ENCODE measurements at regions not wholly inside any gene's neighbourhood (a gene's known extent, or its start where the extent isn't known, plus 50 kb on each side); places are given as distances from the start of the nearest gene placed in this dataset.

DNA sequence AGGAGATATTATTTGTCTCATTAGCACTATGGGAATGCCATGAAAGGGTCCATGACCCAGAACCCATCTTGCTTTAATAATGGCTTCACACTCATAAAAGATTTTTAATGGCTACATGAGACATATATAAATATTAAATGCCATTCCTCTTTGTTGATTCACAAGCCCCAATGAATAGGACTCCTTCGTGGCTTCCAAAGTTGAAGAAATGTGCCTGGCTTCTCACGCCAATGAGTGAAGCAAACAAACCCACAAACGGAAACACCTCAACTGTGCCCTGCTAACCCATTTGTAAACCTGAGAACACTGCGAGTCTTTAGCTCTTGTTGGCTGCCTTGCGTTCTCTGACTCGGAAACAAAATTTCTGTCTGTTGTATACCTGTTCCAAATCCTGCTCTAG lies 381.7 kb upstream of the DDHD1 start:
- no peak overlapping the region for H3K27ac ChIP-seq
- no peaks in the 10 kb centered on the region for H3K4me1 ChIP-seq (ENCODE audit: control insufficient read depth in 1 of 2, low read depth in 2 of 2)
- ATAC-seq (ENCODE audit: insufficient number of reproducible peaks, low FRiP score, low read depth): no peak
- TF ChIP-seq, protein P1, sequence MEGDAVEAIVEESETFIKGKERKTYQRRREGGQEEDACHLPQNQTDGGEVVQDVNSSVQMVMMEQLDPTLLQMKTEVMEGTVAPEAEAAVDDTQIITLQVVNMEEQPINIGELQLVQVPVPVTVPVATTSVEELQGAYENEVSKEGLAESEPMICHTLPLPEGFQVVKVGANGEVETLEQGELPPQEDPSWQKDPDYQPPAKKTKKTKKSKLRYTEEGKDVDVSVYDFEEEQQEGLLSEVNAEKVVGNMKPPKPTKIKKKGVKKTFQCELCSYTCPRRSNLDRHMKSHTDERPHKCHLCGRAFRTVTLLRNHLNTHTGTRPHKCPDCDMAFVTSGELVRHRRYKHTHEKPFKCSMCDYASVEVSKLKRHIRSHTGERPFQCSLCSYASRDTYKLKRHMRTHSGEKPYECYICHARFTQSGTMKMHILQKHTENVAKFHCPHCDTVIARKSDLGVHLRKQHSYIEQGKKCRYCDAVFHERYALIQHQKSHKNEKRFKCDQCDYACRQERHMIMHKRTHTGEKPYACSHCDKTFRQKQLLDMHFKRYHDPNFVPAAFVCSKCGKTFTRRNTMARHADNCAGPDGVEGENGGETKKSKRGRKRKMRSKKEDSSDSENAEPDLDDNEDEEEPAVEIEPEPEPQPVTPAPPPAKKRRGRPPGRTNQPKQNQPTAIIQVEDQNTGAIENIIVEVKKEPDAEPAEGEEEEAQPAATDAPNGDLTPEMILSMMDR (IDR thresholded peaks at IDR 0.05): no peak
- no peak overlapping the region for H3K4me3 ChIP-seq
- no peaks in the 10 kb centered on the region for H3K27me3 ChIP-seq (replicated peaks; ENCODE audit: insufficient read depth)
- H3K36me3 ChIP-seq: no peaks in the 10 kb centered on the region
- H3K9me3 ChIP-seq: no peaks in the 10 kb centered on the region
- no peak for DNase-seq (ENCODE audit: low spot score)

DNA sequence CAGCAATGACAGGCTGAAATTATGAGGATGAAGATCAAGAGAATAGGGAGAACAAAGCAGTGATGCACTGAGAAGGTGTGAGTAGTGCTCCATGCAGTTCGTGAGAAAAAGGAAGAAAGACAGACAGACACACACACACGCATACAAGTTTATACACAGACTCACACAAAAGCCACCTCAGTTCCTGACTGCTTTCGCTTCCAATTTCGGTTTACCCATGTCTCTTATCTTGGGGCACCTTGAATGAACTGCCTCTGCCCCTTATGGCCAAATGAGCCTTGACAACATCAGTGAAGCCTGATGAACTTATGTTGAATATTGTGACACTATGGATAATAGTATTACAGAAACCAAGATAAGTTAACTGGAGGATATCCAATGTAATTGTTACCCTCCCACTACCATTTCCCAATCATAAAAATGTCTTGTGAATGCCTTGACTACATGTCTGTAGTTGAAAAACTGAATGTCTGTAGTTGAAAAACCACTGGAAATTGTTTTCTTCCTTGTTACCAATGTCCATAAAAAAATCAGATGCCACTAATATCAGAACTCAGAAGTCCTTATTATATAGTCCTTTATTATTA lies 380.4 kb upstream of the DDHD1 start:
- DNase-seq (ENCODE audit: low spot score): no peak
- no peaks in the 10 kb centered on the region for H3K9me3 ChIP-seq
- ATAC-seq (ENCODE audit: insufficient number of reproducible peaks, low FRiP score, low read depth): no peak
- H3K27me3 ChIP-seq (replicated peaks; ENCODE audit: insufficient read depth): no peaks in the 10 kb centered on the region
- no peaks in the 10 kb centered on the region for H3K36me3 ChIP-seq
- no peaks in the 10 kb centered on the region for H3K4me1 ChIP-seq (ENCODE audit: control insufficient read depth in 1 of 2, low read depth in 2 of 2)
- TF ChIP-seq, protein P1 (IDR thresholded peaks at IDR 0.05): no peak
- no peak overlapping the region for H3K27ac ChIP-seq
- no peak overlapping the region for H3K4me3 ChIP-seq

DNA sequence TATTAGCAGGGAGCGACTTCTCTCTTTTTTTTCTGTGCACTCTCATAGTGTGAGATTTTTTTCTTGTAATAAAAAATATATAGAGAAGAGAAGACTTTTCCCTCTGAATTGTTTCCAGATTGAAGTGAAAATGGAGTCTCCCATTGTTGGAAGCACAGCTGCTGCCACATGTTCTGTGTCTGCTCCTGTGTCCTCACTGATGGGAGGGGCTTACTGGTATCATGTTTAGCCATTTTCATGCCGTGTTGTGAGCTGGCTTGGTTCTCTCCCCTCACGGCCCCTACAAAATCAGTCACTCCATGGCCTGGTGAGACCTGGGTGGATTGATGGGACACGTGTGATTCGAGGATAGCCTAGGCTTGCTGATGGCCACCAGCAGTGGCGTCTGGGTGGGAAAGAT lies 379.7 kb upstream of the DDHD1 start:
- H3K27me3 ChIP-seq (replicated peaks; ENCODE audit: insufficient read depth): no peaks in the 10 kb centered on the region
- TF ChIP-seq, protein P1 (IDR thresholded peaks at IDR 0.05): no peak

DNA sequence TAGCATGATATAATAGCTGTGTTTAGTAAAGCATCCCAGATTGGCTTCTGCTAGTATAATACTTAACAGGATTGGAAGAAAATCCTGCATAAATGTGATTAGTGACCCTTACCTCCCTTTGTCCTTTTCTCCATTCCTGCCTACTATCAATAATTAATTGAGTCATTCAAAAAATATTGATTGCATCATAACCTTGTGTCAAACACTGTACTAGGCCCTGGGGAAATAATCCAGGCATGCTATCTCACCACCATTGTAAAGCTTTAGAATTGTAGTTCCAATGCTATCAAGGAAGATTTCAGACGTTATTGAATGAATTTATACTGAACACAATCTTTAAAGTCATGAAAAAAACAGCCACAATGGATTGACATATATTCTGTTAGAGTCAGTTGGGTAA lies 378.6 kb upstream of the DDHD1 start:
- Histone ChIP-seq H3K9me3 (no peaks in the 10 kb centered on the region), H3K4me3 (no peak overlapping the region), H3K36me3 (no peaks in the 10 kb centered on the region), H3K27me3 (replicated peaks; ENCODE audit: insufficient read depth) (no peaks in the 10 kb centered on the region), H3K27ac (no peak overlapping the region), H3K4me1 (ENCODE audit: control insufficient read depth in 1 of 2, low read depth in 2 of 2) (no peaks in the 10 kb centered on the region)
- DNase-seq (ENCODE audit: low spot score) (no peak), ATAC-seq (ENCODE audit: insufficient number of reproducible peaks, low FRiP score, low read depth) (no peak)
- TF ChIP-seq, protein P1 (IDR thresholded peaks at IDR 0.05): no peak

More for the DNA sequence above, 379.7 kb upstream of the DDHD1 start:
- Histone ChIP-seq H3K27ac (no peak overlapping the region), H3K36me3 (no peaks in the 10 kb centered on the region), H3K4me1 (ENCODE audit: control insufficient read depth in 1 of 2, low read depth in 2 of 2) (no peaks in the 10 kb centered on the region), H3K4me3 (no peak overlapping the region), H3K9me3 (no peaks in the 10 kb centered on the region)
- ATAC-seq (ENCODE audit: insufficient number of reproducible peaks, low FRiP score, low read depth): no peak
- DNase-seq (ENCODE audit: low spot score): no peak

DNA sequence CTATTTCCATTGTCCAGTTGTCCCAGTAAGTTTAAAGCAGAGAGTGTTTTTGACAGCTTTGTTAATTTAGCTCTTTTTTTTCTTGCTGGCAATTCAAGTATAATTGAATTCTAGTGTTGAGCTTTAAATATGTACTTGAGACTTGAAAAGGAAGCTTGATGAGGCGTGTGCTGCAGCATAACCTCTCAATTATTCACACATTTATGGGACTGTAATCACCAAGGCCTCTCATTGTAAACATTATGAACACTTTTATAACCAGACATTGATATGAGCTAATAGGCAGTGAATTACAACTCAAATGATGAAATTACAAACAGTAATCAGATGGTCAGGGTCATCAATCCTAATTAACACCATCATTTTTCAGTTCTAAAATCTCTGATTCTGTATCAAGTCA lies 378.0 kb upstream of the DDHD1 start:
- Histone ChIP-seq H3K9me3 (no peaks in the 10 kb centered on the region), H3K27ac (no peak overlapping the region), H3K36me3 (no peaks in the 10 kb centered on the region), H3K27me3 (replicated peaks; ENCODE audit: insufficient read depth) (no peaks in the 10 kb centered on the region), H3K4me3 (no peak overlapping the region), H3K4me1 (ENCODE audit: control insufficient read depth in 1 of 2, low read depth in 2 of 2) (no peaks in the 10 kb centered on the region)
- no peak for ATAC-seq (ENCODE audit: insufficient number of reproducible peaks, low FRiP score, low read depth)
- no peak for DNase-seq (ENCODE audit: low spot score)
- TF ChIP-seq, protein P1 (IDR thresholded peaks at IDR 0.05): no peak
